HEK293 (cell line): ENCODE measurements at regions not wholly inside any gene's neighbourhood (a gene's known extent, or its start where the extent isn't known, plus 50 kb on each side); places are given as distances from the start of the nearest gene placed in this dataset.

Source experiments
- CTCF ChIA-PET: fragments of 350-600 bp; formaldehyde crosslinking; extraction: SDS; loops from one replicate; lab custom pipeline; 2021; ENCODE audit warnings: antibody characterized with exemption; lab: Yijun Ruan, JAX
- POLR2A ChIA-PET: fragments of 300-600 bp; formaldehyde crosslinking; extraction: SDS; loops from one replicate; lab custom pipeline; 2020; ENCODE audit warnings: antibody characterized with exemption, inconsistent platforms; lab: Yijun Ruan, JAX
- H3K27ac ChIP-seq: fragments of 200-500 bp; sonication (Bioruptor generic); 2 replicates; pipeline ENCODE4 v1.5.1; 2014; ENCODE audit warnings: low read depth, low read length, control low read depth, inconsistent platforms; ENCODE audit errors: extremely low read depth
- H3K36me3 ChIP-seq, 2 experiments: fragments of 200-500 bp in 1 of 2; sonication (Bioruptor generic) in 1 of 2; 1 replicate in 1 of 2; 2 replicates in 1 of 2; pipeline ENCODE4 v1.5.1; 2014 to 2017; ENCODE audit warnings: inconsistent platforms in 2 of 2, low read length in 2 of 2; ENCODE audit not compliant: control insufficient read depth in 2 of 2, insufficient read depth in 1 of 2
- H3K4me1 ChIP-seq: fragments of 200-500 bp; sonication (Bioruptor generic); 2 replicates; pipeline ENCODE4 v1.5.1; 2014; ENCODE audit warnings: mild to moderate bottlenecking, low read length, inconsistent platforms; ENCODE audit not compliant: control insufficient read depth, insufficient read depth
- H3K4me3 ChIP-seq: 2 replicates; pipeline ENCODE4 v1.5.1; 2011; ENCODE audit warnings: low read depth, mild to moderate bottlenecking, control low read depth, low read length, moderate library complexity
- H3K9me3 ChIP-seq: fragments of 200-500 bp; sonication (Bioruptor generic); 2 replicates; pipeline ENCODE4 v1.5.1; 2014; ENCODE audit warnings: low read depth, low read length, inconsistent platforms; ENCODE audit not compliant: control insufficient read depth, insufficient read depth
- AEBP2 ChIP-seq: fragments of 450-650 bp; formaldehyde crosslinking; IDR thresholded peaks from 2 replicates; pipeline ENCODE4 v1.5.1; 2016; ENCODE audit warnings: missing biosample characterization, missing genetic modification characterization, borderline replicate concordance
- EGR2 ChIP-seq: fragments of 450-650 bp; formaldehyde crosslinking; IDR thresholded peaks from 2 replicates; pipeline ENCODE4 v1.5.1; 2016; ENCODE audit warnings: low read depth, missing biosample characterization, missing genetic modification characterization
- GFI1B ChIP-seq: fragments of 450-650 bp; formaldehyde crosslinking; IDR thresholded peaks from 2 replicates; pipeline ENCODE4 v1.5.1; 2016; ENCODE audit warnings: missing biosample characterization, missing genetic modification characterization
- HIC1 ChIP-seq: fragments of 450-650 bp; formaldehyde crosslinking; IDR thresholded peaks from 2 replicates; pipeline ENCODE4 v1.5.1; 2016; ENCODE audit warnings: missing biosample characterization, missing genetic modification characterization
- HOXC10 ChIP-seq: sonication (generic); formaldehyde crosslinking; IDR thresholded peaks from 2 replicates; pipeline ENCODE4 v1.8.1; 2023; ENCODE audit warnings: mild to moderate bottlenecking, missing genetic modification reagents
- KLF1 ChIP-seq: fragments of 450-650 bp; formaldehyde crosslinking; IDR thresholded peaks from 2 replicates; pipeline ENCODE4 v1.5.1; 2016; ENCODE audit warnings: missing biosample characterization, missing genetic modification characterization
- KLF10 ChIP-seq: fragments of 450-650 bp; IDR thresholded peaks from 2 replicates; pipeline ENCODE4 v1.5.1; 2018; ENCODE audit warnings: missing biosample characterization, mild to moderate bottlenecking, missing genetic modification characterization
- RBAK ChIP-seq: fragments of 450-650 bp; formaldehyde crosslinking; IDR thresholded peaks from 2 replicates; pipeline ENCODE4 v1.5.1; 2016; ENCODE audit warnings: missing biosample characterization, missing genetic modification characterization
- REST ChIP-seq: fragments of 450-650 bp; formaldehyde crosslinking; IDR thresholded peaks from 2 replicates; pipeline ENCODE4 v1.5.1; 2016; ENCODE audit warnings: missing biosample characterization, missing genetic modification characterization
- SETDB1 ChIP-seq: IDR thresholded peaks from one replicate; pipeline ENCODE4 v1.6.1; 2017; ENCODE audit warnings: mild to moderate bottlenecking, low read length, moderate library complexity, mixed read lengths; ENCODE audit not compliant: insufficient read length
- SP3 ChIP-seq: fragments of 450-650 bp; formaldehyde crosslinking; IDR thresholded peaks from 2 replicates; pipeline ENCODE4 v1.5.1; 2016; ENCODE audit warnings: missing biosample characterization, missing genetic modification characterization
- ZFP41 ChIP-seq: fragments of 450-650 bp; formaldehyde crosslinking; IDR thresholded peaks from 2 replicates; pipeline ENCODE4 v1.5.1; 2016; ENCODE audit warnings: missing biosample characterization, missing genetic modification characterization, borderline replicate concordance
- ZNF19 ChIP-seq: fragments of 450-650 bp; formaldehyde crosslinking; IDR thresholded peaks from 2 replicates; pipeline ENCODE4; 2016; ENCODE audit warnings: missing biosample characterization, missing genetic modification characterization, low read depth
- ZNF223 ChIP-seq: fragments of 450-650 bp; formaldehyde crosslinking; IDR thresholded peaks from 2 replicates; pipeline ENCODE4 v1.5.1; 2016; ENCODE audit warnings: missing biosample characterization, missing genetic modification characterization
- ZNF280D ChIP-seq: fragments of 450-650 bp; formaldehyde crosslinking; IDR thresholded peaks from 2 replicates; pipeline ENCODE4 v1.5.1; 2016; ENCODE audit warnings: missing biosample characterization, missing genetic modification characterization
- ZNF510 ChIP-seq: fragments of 450-650 bp; formaldehyde crosslinking; IDR thresholded peaks from 2 replicates; pipeline ENCODE4 v1.5.1; 2018; ENCODE audit warnings: mild to moderate bottlenecking, missing genetic modification characterization, missing biosample characterization; ENCODE audit not compliant: insufficient replicate concordance
- ZNF571 ChIP-seq: fragments of 450-650 bp; formaldehyde crosslinking; IDR thresholded peaks from 2 replicates; pipeline ENCODE4 v1.5.0; 2017; ENCODE audit warnings: missing biosample characterization, missing genetic modification characterization
- ZNF596 ChIP-seq: fragments of 450-650 bp; IDR thresholded peaks from 2 replicates; pipeline ENCODE4 v1.5.0; 2018; ENCODE audit warnings: missing biosample characterization, mild to moderate bottlenecking, missing genetic modification characterization, moderate library complexity
- ZNF830 ChIP-seq: fragments of 450-650 bp; IDR thresholded peaks from 2 replicates; pipeline ENCODE4 v1.5.0; 2018; ENCODE audit warnings: missing biosample characterization, missing genetic modification characterization, low read depth, mild to moderate bottlenecking, moderate library complexity
- ZSCAN23 ChIP-seq: fragments of 450-650 bp; formaldehyde crosslinking; IDR thresholded peaks from 2 replicates; pipeline ENCODE4 v1.5.1; 2016; ENCODE audit warnings: missing biosample characterization, missing genetic modification characterization
- TF ChIP-seq, protein P1 (sequence below): fragments of 450-650 bp; formaldehyde crosslinking; conservative IDR thresholded peaks from 2 replicates; pipeline ENCODE4 v1.5.1; 2016; ENCODE audit warnings: low read depth, missing biosample characterization, missing genetic modification characterization

GRCh38 chr15:98025237-98025636 is 64.7 kb downstream of the ARRDC4 start:
- no peaks in the 10 kb centered on the region for H3K4me1 ChIP-seq
- TF ChIP-seq EGR2 (tag by site-specific recombination) (no peak), SETDB1 (no peak), ZNF280D (tag by site-specific recombination) (no peak), HOXC10 (no peak), ZNF830 (tag by site-specific recombination) (no peak), ZFP41 (tag by site-specific recombination) (no peak), REST (tag by site-specific recombination) (no peak), KLF10 (tag by site-specific recombination) (no peak), RBAK (tag by site-specific recombination) (no peak), ZSCAN23 (tag by site-specific recombination) (no peak), ZNF571 (tag by site-specific recombination) (no peak), AEBP2 (tag by site-specific recombination) (no peak), SP3 (tag by site-specific recombination) (no peak)
- H3K9me3 ChIP-seq, result no peaks in the 10 kb centered on the region
- H3K36me3 ChIP-seq, result no peaks in the 10 kb centered on the region
- ChIA-PET POLR2A (no interaction called here), CTCF (no interaction called here)
- no peak overlapping the region for H3K4me3 ChIP-seq
- H3K27ac ChIP-seq, result no peak overlapping the region

DNA sequence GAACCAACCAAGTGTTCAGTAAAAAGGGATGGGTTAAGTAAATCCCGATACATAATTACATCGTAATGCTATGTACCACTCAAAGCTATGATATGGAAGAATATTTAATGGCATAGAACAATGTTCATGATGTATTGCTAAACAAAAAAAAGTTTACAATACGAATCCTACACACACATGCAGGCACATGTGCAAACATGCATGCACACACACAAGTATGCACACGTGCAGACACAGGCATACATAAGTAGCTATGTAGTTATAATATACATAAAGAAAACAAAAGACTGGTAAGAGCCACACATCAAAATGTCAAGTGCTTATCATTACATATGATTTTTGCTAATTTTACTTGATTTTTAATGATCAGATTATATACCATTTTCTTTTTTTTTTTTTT is 74.2 kb downstream of the ARRDC4 start:
- no peak overlapping the region for H3K4me3 ChIP-seq
- no peaks in the 10 kb centered on the region for H3K9me3 ChIP-seq
- ChIA-PET POLR2A (no interaction called here), CTCF (interaction anchor here (0.8 kb wide), 1 partner anchor 8 kb away, joined by 5 read pairs; no protein-coding TSS in a partner anchor)
- H3K27ac ChIP-seq, result no peak overlapping the region
- no peaks in the 10 kb centered on the region for H3K4me1 ChIP-seq
- H3K36me3 ChIP-seq, result no peaks in the 10 kb centered on the region; a peak in 1 of 3 replicates
- TF ChIP-seq KLF1 (tag by site-specific recombination) (no peak), ZNF19 (tag by site-specific recombination) (no peak), GFI1B (tag by site-specific recombination) (no peak), ZNF596 (tag by site-specific recombination) (no peak), ZNF510 (tag by site-specific recombination) (no peak), HIC1 (no peak), ZNF223 (tag by site-specific recombination) (no peak)
- TF ChIP-seq, protein P1, sequence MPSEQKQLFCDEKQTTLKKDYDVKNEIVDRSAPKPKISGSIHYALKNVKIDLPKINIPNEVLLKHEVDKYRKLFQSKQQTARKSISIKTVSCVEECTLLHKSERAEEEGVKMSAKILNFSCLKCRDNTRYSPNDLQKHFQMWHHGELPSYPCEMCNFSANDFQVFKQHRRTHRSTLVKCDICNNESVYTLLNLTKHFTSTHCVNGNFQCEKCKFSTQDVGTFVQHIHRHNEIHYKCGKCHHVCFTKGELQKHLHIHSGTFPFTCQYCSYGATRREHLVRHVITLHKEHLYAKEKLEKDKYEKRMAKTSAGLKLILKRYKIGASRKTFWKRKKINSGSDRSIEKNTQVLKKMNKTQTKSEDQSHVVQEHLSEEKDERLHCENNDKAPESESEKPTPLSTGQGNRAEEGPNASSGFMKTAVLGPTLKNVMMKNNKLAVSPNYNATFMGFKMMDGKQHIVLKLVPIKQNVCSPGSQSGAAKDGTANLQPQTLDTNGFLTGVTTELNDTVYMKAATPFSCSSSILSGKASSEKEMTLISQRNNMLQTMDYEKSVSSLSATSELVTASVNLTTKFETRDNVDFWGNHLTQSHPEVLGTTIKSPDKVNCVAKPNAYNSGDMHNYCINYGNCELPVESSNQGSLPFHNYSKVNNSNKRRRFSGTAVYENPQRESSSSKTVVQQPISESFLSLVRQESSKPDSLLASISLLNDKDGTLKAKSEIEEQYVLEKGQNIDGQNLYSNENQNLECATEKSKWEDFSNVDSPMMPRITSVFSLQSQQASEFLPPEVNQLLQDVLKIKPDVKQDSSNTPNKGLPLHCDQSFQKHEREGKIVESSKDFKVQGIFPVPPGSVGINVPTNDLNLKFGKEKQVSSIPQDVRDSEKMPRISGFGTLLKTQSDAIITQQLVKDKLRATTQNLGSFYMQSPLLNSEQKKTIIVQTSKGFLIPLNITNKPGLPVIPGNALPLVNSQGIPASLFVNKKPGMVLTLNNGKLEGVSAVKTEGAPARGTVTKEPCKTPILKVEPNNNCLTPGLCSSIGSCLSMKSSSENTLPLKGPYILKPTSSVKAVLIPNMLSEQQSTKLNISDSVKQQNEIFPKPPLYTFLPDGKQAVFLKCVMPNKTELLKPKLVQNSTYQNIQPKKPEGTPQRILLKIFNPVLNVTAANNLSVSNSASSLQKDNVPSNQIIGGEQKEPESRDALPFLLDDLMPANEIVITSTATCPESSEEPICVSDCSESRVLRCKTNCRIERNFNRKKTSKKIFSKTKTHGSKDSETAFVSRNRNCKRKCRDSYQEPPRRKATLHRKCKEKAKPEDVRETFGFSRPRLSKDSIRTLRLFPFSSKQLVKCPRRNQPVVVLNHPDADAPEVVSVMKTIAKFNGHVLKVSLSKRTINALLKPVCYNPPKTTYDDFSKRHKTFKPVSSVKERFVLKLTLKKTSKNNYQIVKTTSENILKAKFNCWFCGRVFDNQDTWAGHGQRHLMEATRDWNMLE, result no peak
